ENCODE measurements at regions not wholly inside any gene's neighbourhood (a gene's known extent, or its start where the extent isn't known, plus 50 kb on each side); places are given as distances from the start of the nearest gene placed in this dataset.

GRCh38 chr3:147210676-147211075, 195.7 kb downstream of the ZIC4 start:
- Mint-ChIP-seq H3K36me3 (no peaks in the 10 kb centered on the region), H3K9me3 (peaks cover 3 to 7% (median 4%) of the 10 kb centered on the region in 3 donors), H3K27ac (no peak overlapping the region), H3K4me3 (no peak overlapping the region), H3K4me1 (no peaks in the 10 kb centered on the region), H3K27me3 (no peaks in the 10 kb centered on the region)

GRCh38 chr3:147201086-147201485, 205.3 kb downstream of the ZIC4 start:
- Mint-ChIP-seq H3K36me3 (no peaks in the 10 kb centered on the region), H3K4me3 (no peak overlapping the region), H3K9me3 (no peaks in the 10 kb centered on the region), H3K27me3 (no peaks in the 10 kb centered on the region), H3K4me1 (no peaks in the 10 kb centered on the region), H3K27ac (no peak overlapping the region)

- Mint-ChIP-seq H3K9me3 (no peaks in the 10 kb centered on the region), H3K4me3 (no peak overlapping the region), H3K27me3 (no peaks in the 10 kb centered on the region), H3K36me3 (no peaks in the 10 kb centered on the region), H3K4me1 (no peaks in the 10 kb centered on the region), H3K27ac (no peak overlapping the region)
These were observed 205.8 kb downstream of the ZIC4 start for GRCh38 chr3:147200545-147200944.

- Mint-ChIP-seq H3K9me3 (no peaks in the 10 kb centered on the region), H3K27ac (no peak overlapping the region), H3K36me3 (no peaks in the 10 kb centered on the region), H3K4me1 (no peaks in the 10 kb centered on the region), H3K4me3 (no peak overlapping the region), H3K27me3 (no peaks in the 10 kb centered on the region)
These were observed 208.6 kb downstream of the ZIC4 start for GRCh38 chr3:147197739-147198138.

GRCh38 chr3:147195887-147196286, 210.5 kb downstream of the ZIC4 start:
- Mint-ChIP-seq H3K36me3 (no peaks in the 10 kb centered on the region), H3K27me3 (no peaks in the 10 kb centered on the region), H3K9me3 (no peaks in the 10 kb centered on the region), H3K4me3 (no peak overlapping the region), H3K4me1 (no peaks in the 10 kb centered on the region), H3K27ac (no peak overlapping the region)

- Mint-ChIP-seq H3K9me3 (peaks cover 0 to 7% (median 0%) of the 10 kb centered on the region in 3 donors), H3K27me3 (no peaks in the 10 kb centered on the region), H3K4me3 (no peak overlapping the region), H3K27ac (no peak overlapping the region), H3K4me1 (no peaks in the 10 kb centered on the region), H3K36me3 (no peaks in the 10 kb centered on the region)
These were observed 214.5 kb downstream of the ZIC4 start for GRCh38 chr3:147191795-147192385.

GRCh38 chr3:147189016-147189415, 217.3 kb downstream of the ZIC4 start:
- Mint-ChIP-seq H3K4me3 (no peak overlapping the region), H3K27ac (no peak overlapping the region), H3K27me3 (no peaks in the 10 kb centered on the region), H3K9me3 (peaks cover 3 to 11% (median 4%) of the 10 kb centered on the region in 3 donors), H3K36me3 (no peaks in the 10 kb centered on the region), H3K4me1 (no peaks in the 10 kb centered on the region)

- Mint-ChIP-seq H3K27ac (no peak overlapping the region), H3K27me3 (no peaks in the 10 kb centered on the region), H3K4me3 (no peak overlapping the region), H3K4me1 (no peaks in the 10 kb centered on the region), H3K9me3 (peaks cover 3 to 11% (median 4%) of the 10 kb centered on the region in 3 donors), H3K36me3 (no peaks in the 10 kb centered on the region)
These were observed 218.7 kb downstream of the ZIC4 start for GRCh38 chr3:147187687-147188086.

GRCh38 chr3:147185781-147186180, 220.6 kb downstream of the ZIC4 start:
- H3K27me3 Mint-ChIP-seq, result no peaks in the 10 kb centered on the region
- H3K4me3 Mint-ChIP-seq, result no peak overlapping the region
- H3K4me1 Mint-ChIP-seq, result no peaks in the 10 kb centered on the region
- peaks cover 3 to 11% (median 4%) of the 10 kb centered on the region in 3 donors for H3K9me3 Mint-ChIP-seq
- H3K36me3 Mint-ChIP-seq, result no peaks in the 10 kb centered on the region
- H3K27ac Mint-ChIP-seq, result no peak overlapping the region

GRCh38 chr3:147184794-147185193, 221.5 kb downstream of the ZIC4 start:
- no peaks in the 10 kb centered on the region for H3K27me3 Mint-ChIP-seq
- no peaks in the 10 kb centered on the region for H3K36me3 Mint-ChIP-seq

GRCh38 chr3:147173257-147173656, 233.1 kb downstream of the ZIC4 start:
- Mint-ChIP-seq H3K36me3 (no peaks in the 10 kb centered on the region), H3K4me1 (no peaks in the 10 kb centered on the region), H3K27ac (no peak overlapping the region), H3K27me3 (no peaks in the 10 kb centered on the region), H3K4me3 (no peak overlapping the region), H3K9me3 (peaks cover 2 to 7% (median 7%) of the 10 kb centered on the region in 3 donors)

More at GRCh38 chr3:147184794-147185193, 221.5 kb downstream of the ZIC4 start:
- Mint-ChIP-seq H3K4me3 (no peak overlapping the region), H3K9me3 (peaks cover 3 to 4% (median 4%) of the 10 kb centered on the region in 3 donors), H3K4me1 (no peaks in the 10 kb centered on the region), H3K27ac (no peak overlapping the region)

- Mint-ChIP-seq H3K4me3 (no peak overlapping the region), H3K36me3 (no peaks in the 10 kb centered on the region)
These were observed 243.6 kb downstream of the ZIC4 start for GRCh38 chr3:147162743-147163142.

GRCh38 chr3:147161833-147162232, 244.5 kb downstream of the ZIC4 start:
- H3K27me3 Mint-ChIP-seq, result no peaks in the 10 kb centered on the region
- H3K4me3 Mint-ChIP-seq, result no peak overlapping the region
- H3K36me3 Mint-ChIP-seq, result no peaks in the 10 kb centered on the region
- H3K27ac Mint-ChIP-seq, result no peak overlapping the region
- H3K9me3 Mint-ChIP-seq, result peaks cover 0 to 7% (median 0%) of the 10 kb centered on the region in 3 donors
- H3K4me1 Mint-ChIP-seq, result no peaks in the 10 kb centered on the region

More at GRCh38 chr3:147162743-147163142, 243.6 kb downstream of the ZIC4 start:
- Mint-ChIP-seq H3K27me3 (no peaks in the 10 kb centered on the region), H3K4me1 (no peaks in the 10 kb centered on the region), H3K9me3 (peaks cover 0 to 4% (median 3%) of the 10 kb centered on the region in 3 donors), H3K27ac (no peak overlapping the region)

GRCh38 chr3:147160984-147161383, 245.4 kb downstream of the ZIC4 start:
- Mint-ChIP-seq H3K27ac (no peak overlapping the region), H3K27me3 (no peaks in the 10 kb centered on the region), H3K9me3 (peaks cover 0 to 10% (median 0%) of the 10 kb centered on the region in 3 donors), H3K4me1 (no peaks in the 10 kb centered on the region), H3K36me3 (no peaks in the 10 kb centered on the region), H3K4me3 (no peak overlapping the region)

- Mint-ChIP-seq H3K4me1 (no peaks in the 10 kb centered on the region), H3K27me3 (no peaks in the 10 kb centered on the region), H3K9me3 (peaks cover 0 to 12% (median 0%) of the 10 kb centered on the region in 3 donors), H3K27ac (no peak overlapping the region), H3K36me3 (no peaks in the 10 kb centered on the region), H3K4me3 (no peak overlapping the region)
These were observed 247.2 kb downstream of the ZIC4 start for GRCh38 chr3:147159141-147159540.

- no peak overlapping the region for H3K4me3 Mint-ChIP-seq
- H3K27me3 Mint-ChIP-seq, result no peaks in the 10 kb centered on the region
- H3K9me3 Mint-ChIP-seq, result peaks cover 0 to 12% (median 0%) of the 10 kb centered on the region in 3 donors
- H3K27ac Mint-ChIP-seq, result no peak overlapping the region
- H3K4me1 Mint-ChIP-seq, result no peaks in the 10 kb centered on the region
- H3K36me3 Mint-ChIP-seq, result no peaks in the 10 kb centered on the region
These were observed 248.7 kb downstream of the ZIC4 start for GRCh38 chr3:147157631-147158030.
